Endothelial cell of umbilical vein (primary cell): ENCODE measurements at regions not wholly inside any gene's neighbourhood (a gene's known extent, or its start where the extent isn't known, plus 50 kb on each side); places are given as distances from the start of the nearest gene placed in this dataset.
"Not testable (repeated sequence)": the region's sequence is repeated elsewhere in the genome, so short reads cannot be mapped to it uniquely, and the experiment has no call there.

Experiments used
- CTCF ChIP-seq, 2 donors: IDR thresholded peaks; 1 replicate in 1 of 2; 2 replicates in 1 of 2; pipeline ENCODE4 v1.5.1; 2011; ENCODE audit warnings: low read length in 2 of 2, mild to moderate bottlenecking in 2 of 2, moderate library complexity in 2 of 2, control low read depth in 1 of 2, inconsistent platforms in 1 of 2, low read depth in 1 of 2; ENCODE audit not compliant: insufficient read depth in 1 of 2; ENCODE audit errors: extremely low read depth in 1 of 2
- EZH2 ChIP-seq: IDR thresholded peaks from 2 replicates; pipeline ENCODE4 v1.6.1; 2012; ENCODE audit warnings: borderline replicate concordance, low read depth, mild to moderate bottlenecking, moderate library complexity, low read length, inconsistent platforms; ENCODE audit not compliant: severe bottlenecking
- GATA2 ChIP-seq: IDR thresholded peaks from 2 replicates; pipeline ENCODE4 v1.7.0; 2011; ENCODE audit warnings: low read depth, mild to moderate bottlenecking, moderate library complexity, mixed read lengths, low read length; ENCODE audit not compliant: insufficient read length, insufficient read depth
- JUN ChIP-seq: IDR thresholded peaks from 2 replicates; pipeline ENCODE4 v1.6.1; 2011; ENCODE audit warnings: borderline replicate concordance, low read depth; ENCODE audit not compliant: insufficient read length, insufficient read depth
- MAX ChIP-seq: IDR thresholded peaks from 2 replicates; pipeline ENCODE4 v1.6.1; 2011; ENCODE audit not compliant: insufficient read depth, insufficient read length
- MYC ChIP-seq: IDR thresholded peaks from one replicate; pipeline ENCODE4 v1.6.1; 2011; ENCODE audit warnings: mild to moderate bottlenecking, low read depth, low read length
- POLR2A ChIP-seq: IDR thresholded peaks from 2 replicates; pipeline ENCODE4 v1.6.1; 2012; ENCODE audit warnings: low read depth, mild to moderate bottlenecking, control low read depth, low read length
- POLR2AphosphoS5 ChIP-seq: IDR thresholded peaks from 2 replicates; pipeline ENCODE4 v1.6.1; 2012; ENCODE audit warnings: low read depth, mild to moderate bottlenecking, control low read depth, low read length, moderate library complexity; ENCODE audit not compliant: insufficient read depth

DNA sequence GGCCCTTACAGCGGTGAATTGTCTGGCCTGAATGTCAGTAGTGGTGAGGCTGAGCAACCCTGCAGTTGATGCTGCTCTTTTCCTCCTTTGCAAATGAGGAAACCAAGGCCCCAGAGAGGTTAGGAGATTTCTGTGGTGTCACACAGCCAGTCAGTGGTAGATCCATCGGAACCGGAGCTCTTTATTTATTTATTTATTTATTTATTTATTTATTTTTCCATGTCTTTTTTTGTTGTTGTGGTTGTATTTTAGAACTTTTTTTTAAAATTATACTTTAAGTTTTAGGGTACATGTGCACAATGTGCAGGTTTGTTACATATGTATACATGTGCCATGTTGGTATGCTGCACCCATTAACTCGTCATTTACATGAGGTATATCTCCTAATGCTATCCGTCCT is 368.4 kb upstream of the CLINT1 start:
- TF ChIP-seq POLR2AphosphoS5; POLR2A; EZH2; CTCF (IDR thresholded peaks at IDR 0.05; ENCODE audit: extremely low read depth in 1 of 2, insufficient read depth in 1 of 2, low read depth in 1 of 2, low read length in 2 of 2); MAX; GATA2; JUN; MYC: not testable (repeated sequence)
